ENCODE measurements at regions not wholly inside any gene's neighbourhood (a gene's known extent, or its start where the extent isn't known, plus 50 kb on each side); places are given as distances from the start of the nearest gene placed in this dataset.

DNA sequence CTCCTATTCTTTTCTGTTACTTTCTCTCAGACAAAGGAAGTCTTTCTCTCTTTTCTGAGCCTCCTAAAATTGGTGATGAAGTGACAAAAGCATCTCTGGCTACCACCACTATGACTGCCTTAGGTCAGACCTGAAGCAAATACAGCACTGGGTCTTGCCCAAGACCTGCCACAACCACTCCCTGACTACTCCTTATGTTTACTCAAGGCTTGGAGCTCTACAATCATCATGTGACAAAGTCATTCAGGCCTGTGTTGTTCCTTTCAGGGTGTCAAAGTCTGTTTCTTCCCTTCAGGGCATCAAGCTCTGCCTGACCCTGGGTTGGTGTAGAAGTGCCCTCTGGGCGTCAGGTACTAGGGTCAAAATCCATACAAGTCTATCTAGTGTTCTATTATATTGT lies 419.2 kb upstream of the CT83 start:
- no peak for TF ChIP-seq EZH2 (IDR thresholded peaks at IDR 0.05; ENCODE audit: low read depth, unreplicated experiment)
- TF ChIP-seq CTCF (conservative IDR thresholded peaks at IDR 0.05; ENCODE audit: low read depth in 2 of 2) = no peak
- no peak for TF ChIP-seq POLR2AphosphoS5 (IDR thresholded peaks at IDR 0.05; ENCODE audit: low read depth)
- no peak for TF ChIP-seq CREB1 (CRISPR knock-in tag; IDR thresholded peaks at IDR 0.05; ENCODE audit: low read depth)
- TF ChIP-seq, protein P1, sequence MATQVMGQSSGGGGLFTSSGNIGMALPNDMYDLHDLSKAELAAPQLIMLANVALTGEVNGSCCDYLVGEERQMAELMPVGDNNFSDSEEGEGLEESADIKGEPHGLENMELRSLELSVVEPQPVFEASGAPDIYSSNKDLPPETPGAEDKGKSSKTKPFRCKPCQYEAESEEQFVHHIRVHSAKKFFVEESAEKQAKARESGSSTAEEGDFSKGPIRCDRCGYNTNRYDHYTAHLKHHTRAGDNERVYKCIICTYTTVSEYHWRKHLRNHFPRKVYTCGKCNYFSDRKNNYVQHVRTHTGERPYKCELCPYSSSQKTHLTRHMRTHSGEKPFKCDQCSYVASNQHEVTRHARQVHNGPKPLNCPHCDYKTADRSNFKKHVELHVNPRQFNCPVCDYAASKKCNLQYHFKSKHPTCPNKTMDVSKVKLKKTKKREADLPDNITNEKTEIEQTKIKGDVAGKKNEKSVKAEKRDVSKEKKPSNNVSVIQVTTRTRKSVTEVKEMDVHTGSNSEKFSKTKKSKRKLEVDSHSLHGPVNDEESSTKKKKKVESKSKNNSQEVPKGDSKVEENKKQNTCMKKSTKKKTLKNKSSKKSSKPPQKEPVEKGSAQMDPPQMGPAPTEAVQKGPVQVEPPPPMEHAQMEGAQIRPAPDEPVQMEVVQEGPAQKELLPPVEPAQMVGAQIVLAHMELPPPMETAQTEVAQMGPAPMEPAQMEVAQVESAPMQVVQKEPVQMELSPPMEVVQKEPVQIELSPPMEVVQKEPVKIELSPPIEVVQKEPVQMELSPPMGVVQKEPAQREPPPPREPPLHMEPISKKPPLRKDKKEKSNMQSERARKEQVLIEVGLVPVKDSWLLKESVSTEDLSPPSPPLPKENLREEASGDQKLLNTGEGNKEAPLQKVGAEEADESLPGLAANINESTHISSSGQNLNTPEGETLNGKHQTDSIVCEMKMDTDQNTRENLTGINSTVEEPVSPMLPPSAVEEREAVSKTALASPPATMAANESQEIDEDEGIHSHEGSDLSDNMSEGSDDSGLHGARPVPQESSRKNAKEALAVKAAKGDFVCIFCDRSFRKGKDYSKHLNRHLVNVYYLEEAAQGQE (IDR thresholded peaks at IDR 0.05; ENCODE audit: unreplicated experiment) = no peak
- no peak for TF ChIP-seq EZH2phosphoT487 (IDR thresholded peaks at IDR 0.05; ENCODE audit: unreplicated experiment)
- TF ChIP-seq ZNF331 (CRISPR knock-in tag; IDR thresholded peaks at IDR 0.05; ENCODE audit: low read depth) = no peak
- TF ChIP-seq ZNF114 (CRISPR knock-in tag; IDR thresholded peaks at IDR 0.05) = no peak
- no peak for TF ChIP-seq JUNB (IDR thresholded peaks at IDR 0.05; ENCODE audit: unreplicated experiment)
- TF ChIP-seq STAT1 (IDR thresholded peaks at IDR 0.05; ENCODE audit: unreplicated experiment) = no peak
- TF ChIP-seq NANOG (IDR thresholded peaks at IDR 0.05; ENCODE audit: borderline replicate concordance) = no peak
- TF ChIP-seq, protein P2, sequence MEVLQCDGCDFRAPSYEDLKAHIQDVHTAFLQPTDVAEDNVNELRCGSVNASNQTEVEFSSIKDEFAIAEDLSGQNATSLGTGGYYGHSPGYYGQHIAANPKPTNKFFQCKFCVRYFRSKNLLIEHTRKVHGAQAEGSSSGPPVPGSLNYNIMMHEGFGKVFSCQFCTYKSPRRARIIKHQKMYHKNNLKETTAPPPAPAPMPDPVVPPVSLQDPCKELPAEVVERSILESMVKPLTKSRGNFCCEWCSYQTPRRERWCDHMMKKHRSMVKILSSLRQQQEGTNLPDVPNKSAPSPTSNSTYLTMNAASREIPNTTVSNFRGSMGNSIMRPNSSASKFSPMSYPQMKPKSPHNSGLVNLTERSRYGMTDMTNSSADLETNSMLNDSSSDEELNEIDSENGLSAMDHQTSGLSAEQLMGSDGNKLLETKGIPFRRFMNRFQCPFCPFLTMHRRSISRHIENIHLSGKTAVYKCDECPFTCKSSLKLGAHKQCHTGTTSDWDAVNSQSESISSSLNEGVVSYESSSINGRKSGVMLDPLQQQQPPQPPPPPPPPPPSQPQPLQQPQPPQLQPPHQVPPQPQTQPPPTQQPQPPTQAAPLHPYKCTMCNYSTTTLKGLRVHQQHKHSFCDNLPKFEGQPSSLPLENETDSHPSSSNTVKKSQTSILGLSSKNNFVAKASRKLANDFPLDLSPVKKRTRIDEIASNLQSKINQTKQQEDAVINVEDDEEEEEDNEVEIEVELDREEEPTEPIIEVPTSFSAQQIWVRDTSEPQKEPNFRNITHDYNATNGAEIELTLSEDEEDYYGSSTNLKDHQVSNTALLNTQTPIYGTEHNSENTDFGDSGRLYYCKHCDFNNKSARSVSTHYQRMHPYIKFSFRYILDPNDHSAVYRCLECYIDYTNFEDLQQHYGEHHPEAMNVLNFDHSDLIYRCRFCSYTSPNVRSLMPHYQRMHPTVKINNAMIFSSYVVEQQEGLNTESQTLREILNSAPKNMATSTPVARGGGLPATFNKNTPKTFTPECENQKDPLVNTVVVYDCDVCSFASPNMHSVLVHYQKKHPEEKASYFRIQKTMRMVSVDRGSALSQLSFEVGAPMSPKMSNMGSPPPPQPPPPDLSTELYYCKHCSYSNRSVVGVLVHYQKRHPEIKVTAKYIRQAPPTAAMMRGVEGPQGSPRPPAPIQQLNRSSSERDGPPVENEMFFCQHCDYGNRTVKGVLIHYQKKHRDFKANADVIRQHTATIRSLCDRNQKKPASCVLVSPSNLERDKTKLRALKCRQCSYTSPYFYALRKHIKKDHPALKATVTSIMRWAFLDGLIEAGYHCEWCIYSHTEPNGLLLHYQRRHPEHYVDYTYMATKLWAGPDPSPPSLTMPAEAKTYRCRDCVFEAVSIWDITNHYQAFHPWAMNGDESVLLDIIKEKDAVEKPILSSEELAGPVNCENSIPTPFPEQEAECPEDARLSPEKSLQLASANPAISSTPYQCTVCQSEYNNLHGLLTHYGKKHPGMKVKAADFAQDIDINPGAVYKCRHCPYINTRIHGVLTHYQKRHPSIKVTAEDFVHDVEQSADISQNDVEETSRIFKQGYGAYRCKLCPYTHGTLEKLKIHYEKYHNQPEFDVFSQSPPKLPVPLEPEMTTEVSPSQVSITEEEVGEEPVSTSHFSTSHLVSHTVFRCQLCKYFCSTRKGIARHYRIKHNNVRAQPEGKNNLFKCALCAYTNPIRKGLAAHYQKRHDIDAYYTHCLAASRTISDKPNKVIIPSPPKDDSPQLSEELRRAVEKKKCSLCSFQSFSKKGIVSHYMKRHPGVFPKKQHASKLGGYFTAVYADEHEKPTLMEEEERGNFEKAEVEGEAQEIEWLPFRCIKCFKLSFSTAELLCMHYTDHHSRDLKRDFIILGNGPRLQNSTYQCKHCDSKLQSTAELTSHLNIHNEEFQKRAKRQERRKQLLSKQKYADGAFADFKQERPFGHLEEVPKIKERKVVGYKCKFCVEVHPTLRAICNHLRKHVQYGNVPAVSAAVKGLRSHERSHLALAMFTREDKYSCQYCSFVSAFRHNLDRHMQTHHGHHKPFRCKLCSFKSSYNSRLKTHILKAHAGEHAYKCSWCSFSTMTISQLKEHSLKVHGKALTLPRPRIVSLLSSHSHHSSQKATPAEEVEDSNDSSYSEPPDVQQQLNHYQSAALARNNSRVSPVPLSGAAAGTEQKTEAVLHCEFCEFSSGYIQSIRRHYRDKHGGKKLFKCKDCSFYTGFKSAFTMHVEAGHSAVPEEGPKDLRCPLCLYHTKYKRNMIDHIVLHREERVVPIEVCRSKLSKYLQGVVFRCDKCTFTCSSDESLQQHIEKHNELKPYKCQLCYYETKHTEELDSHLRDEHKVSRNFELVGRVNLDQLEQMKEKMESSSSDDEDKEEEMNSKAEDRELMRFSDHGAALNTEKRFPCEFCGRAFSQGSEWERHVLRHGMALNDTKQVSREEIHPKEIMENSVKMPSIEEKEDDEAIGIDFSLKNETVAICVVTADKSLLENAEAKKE (CRISPR knock-in tag; IDR thresholded peaks at IDR 0.05) = no peak
- TF ChIP-seq, protein P3, sequence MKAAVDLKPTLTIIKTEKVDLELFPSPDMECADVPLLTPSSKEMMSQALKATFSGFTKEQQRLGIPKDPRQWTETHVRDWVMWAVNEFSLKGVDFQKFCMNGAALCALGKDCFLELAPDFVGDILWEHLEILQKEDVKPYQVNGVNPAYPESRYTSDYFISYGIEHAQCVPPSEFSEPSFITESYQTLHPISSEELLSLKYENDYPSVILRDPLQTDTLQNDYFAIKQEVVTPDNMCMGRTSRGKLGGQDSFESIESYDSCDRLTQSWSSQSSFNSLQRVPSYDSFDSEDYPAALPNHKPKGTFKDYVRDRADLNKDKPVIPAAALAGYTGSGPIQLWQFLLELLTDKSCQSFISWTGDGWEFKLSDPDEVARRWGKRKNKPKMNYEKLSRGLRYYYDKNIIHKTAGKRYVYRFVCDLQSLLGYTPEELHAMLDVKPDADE (IDR thresholded peaks at IDR 0.05) = no peak
